SK-N-SH treated with all-trans-retinoic acid at 6 μM for 48 hours (cell line): ENCODE measurements at regions not wholly inside any gene's neighbourhood (a gene's known extent, or its start where the extent isn't known, plus 50 kb on each side); places are given as distances from the start of the nearest gene placed in this dataset.

Experiments used
- ATAC-seq: fragments of 200-7000 bp; cut with Tn5 transposase; 3 replicates; pipeline ENCODE4 v1.9.1; 2020; ENCODE audit warnings: mild to moderate bottlenecking, moderate library complexity
- CSDC2 ChIP-seq: fragments of 250-450 bp; sonication (Bioruptor Pico); IDR thresholded peaks from 2 replicates; pipeline ENCODE4 v1.5.0; 2020; ENCODE audit warnings: mild to moderate bottlenecking, moderate library complexity
- OSR1 ChIP-seq: fragments of 250-450 bp; sonication (Bioruptor Pico); IDR thresholded peaks from 2 replicates; pipeline ENCODE4 v1.8.0; 2022; ENCODE audit warnings: moderate library complexity, mild to moderate bottlenecking, inconsistent platforms
- PATZ1 ChIP-seq: fragments of 250-450 bp; sonication (Bioruptor Pico); IDR thresholded peaks from 2 replicates; pipeline ENCODE4 v1.8.0; 2020; ENCODE audit warnings: mild to moderate bottlenecking, moderate library complexity, borderline replicate concordance
- RARB ChIP-seq: fragments of 250-450 bp; sonication (Bioruptor Pico); IDR thresholded peaks from 2 replicates; pipeline ENCODE4 v1.8.0; 2021; ENCODE audit warnings: mild to moderate bottlenecking, moderate library complexity
- TCF4 ChIP-seq: fragments of 250-450 bp; sonication (Bioruptor Pico); IDR thresholded peaks from 2 replicates; pipeline ENCODE4 v1.8.0; 2021; ENCODE audit warnings: mild to moderate bottlenecking, moderate library complexity, borderline replicate concordance
- TSHZ2 ChIP-seq: fragments of 250-450 bp; sonication (Bioruptor Pico); IDR thresholded peaks from 2 replicates; pipeline ENCODE4 v1.5.0; 2020; ENCODE audit warnings: mild to moderate bottlenecking, moderate library complexity
- ZC3H10 ChIP-seq: fragments of 250-450 bp; sonication (Bioruptor Pico); IDR thresholded peaks from 2 replicates; pipeline ENCODE4 v1.5.1; 2021; ENCODE audit warnings: mild to moderate bottlenecking, moderate library complexity
- ZFP30 ChIP-seq: fragments of 450-650 bp; formaldehyde crosslinking; IDR thresholded peaks from 2 replicates; pipeline ENCODE4 v1.5.0; 2022; ENCODE audit warnings: mild to moderate bottlenecking, moderate library complexity
- ZNF565 ChIP-seq: fragments of 450-650 bp; formaldehyde crosslinking; conservative IDR thresholded peaks from 2 replicates; pipeline ENCODE4 v1.5.0; 2020; ENCODE audit warnings: low read depth, mild to moderate bottlenecking, moderate library complexity
- ZNF8 ChIP-seq: fragments of 450-650 bp; formaldehyde crosslinking; IDR thresholded peaks from 2 replicates; pipeline ENCODE4 v1.5.0; 2020; ENCODE audit warnings: mild to moderate bottlenecking, moderate library complexity
- TF ChIP-seq, protein P1 (sequence below): fragments of 250-450 bp; sonication (Bioruptor Pico); IDR thresholded peaks from 2 replicates; pipeline ENCODE4 v1.5.1; 2020; ENCODE audit warnings: low read depth, mild to moderate bottlenecking, moderate library complexity
- TF ChIP-seq, protein P2 (sequence below): fragments of 250-450 bp; sonication (Bioruptor Pico); IDR thresholded peaks from 2 replicates; pipeline ENCODE4 v1.5.1; 2021; ENCODE audit warnings: mild to moderate bottlenecking, moderate library complexity

DNA sequence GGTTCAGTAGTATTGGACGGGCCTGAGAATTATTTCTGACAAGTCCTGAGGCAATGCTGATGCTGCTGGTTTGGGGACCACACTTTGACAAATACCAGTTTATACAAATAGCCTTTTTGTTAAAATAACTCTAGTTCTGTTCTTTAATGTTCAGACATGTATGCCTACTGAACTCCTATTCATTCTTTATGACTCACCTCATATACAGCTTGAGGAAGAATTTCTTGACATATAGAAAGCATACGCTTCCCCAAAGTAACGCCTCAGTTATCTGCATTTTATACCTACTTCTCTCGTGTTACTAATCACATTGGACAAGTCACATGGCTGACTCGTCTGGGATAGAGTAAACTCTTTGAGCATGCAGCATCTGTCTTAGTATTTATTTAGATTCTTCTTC lies 145.4 kb upstream of the GOLIM4 start (continued):
- TF ChIP-seq TSHZ2 (CRISPR knock-in tag): no peak
- no peak for TF ChIP-seq ZNF565 (CRISPR knock-in tag)
- TF ChIP-seq OSR1 (CRISPR knock-in tag): no peak
- TF ChIP-seq, protein P1, sequence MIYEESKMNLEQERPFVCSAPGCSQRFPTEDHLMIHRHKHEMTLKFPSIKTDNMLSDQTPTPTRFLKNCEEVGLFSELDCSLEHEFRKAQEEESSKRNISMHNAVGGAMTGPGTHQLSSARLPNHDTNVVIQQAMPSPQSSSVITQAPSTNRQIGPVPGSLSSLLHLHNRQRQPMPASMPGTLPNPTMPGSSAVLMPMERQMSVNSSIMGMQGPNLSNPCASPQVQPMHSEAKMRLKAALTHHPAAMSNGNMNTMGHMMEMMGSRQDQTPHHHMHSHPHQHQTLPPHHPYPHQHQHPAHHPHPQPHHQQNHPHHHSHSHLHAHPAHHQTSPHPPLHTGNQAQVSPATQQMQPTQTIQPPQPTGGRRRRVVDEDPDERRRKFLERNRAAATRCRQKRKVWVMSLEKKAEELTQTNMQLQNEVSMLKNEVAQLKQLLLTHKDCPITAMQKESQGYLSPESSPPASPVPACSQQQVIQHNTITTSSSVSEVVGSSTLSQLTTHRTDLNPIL (CRISPR knock-in tag): no peak
- TF ChIP-seq, protein P2, sequence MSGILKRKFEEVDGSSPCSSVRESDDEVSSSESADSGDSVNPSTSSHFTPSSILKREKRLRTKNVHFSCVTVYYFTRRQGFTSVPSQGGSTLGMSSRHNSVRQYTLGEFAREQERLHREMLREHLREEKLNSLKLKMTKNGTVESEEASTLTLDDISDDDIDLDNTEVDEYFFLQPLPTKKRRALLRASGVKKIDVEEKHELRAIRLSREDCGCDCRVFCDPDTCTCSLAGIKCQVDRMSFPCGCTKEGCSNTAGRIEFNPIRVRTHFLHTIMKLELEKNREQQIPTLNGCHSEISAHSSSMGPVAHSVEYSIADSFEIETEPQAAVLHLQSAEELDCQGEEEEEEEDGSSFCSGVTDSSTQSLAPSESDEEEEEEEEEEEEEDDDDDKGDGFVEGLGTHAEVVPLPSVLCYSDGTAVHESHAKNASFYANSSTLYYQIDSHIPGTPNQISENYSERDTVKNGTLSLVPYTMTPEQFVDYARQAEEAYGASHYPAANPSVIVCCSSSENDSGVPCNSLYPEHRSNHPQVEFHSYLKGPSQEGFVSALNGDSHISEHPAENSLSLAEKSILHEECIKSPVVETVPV (CRISPR knock-in tag): no peak
- TF ChIP-seq, all 23 proteins: peak for 0

- ATAC-seq: no peak
Observed at GRCh38 chr3:168239287-168239686, 143.6 kb upstream of the GOLIM4 start.

DNA sequence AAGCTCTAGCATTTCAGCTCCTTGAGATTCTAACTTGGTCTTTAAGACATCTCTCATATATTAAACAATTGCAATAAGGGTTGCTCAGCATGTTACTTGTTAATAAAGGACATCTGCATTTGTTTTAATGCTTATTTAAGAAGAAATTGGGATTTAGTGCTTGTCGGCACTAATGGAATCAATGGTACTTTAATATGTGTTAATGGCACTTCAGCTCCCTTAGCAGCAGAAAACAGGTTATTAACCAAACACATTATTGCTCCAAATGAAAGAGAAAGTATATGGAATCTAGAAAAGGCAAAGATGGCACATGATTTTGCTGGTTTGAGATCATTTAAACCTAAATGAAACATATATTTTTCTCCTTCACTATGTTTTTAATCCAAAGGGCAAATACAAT lies 137.3 kb upstream of the GOLIM4 start:
- TF ChIP-seq ZNF565 (CRISPR knock-in tag) (no peak), CSDC2 (no peak), ZNF8 (CRISPR knock-in tag) (no peak), ZC3H10 (no peak), TCF4 (CRISPR knock-in tag) (no peak), PATZ1 (CRISPR knock-in tag) (no peak), ZFP30 (CRISPR knock-in tag) (no peak)
- TF ChIP-seq, protein P1 (CRISPR knock-in tag): no peak
- no peak for ATAC-seq

More at GRCh38 chr3:168239287-168239686, 143.6 kb upstream of the GOLIM4 start:
- no peak for TF ChIP-seq RARB (CRISPR knock-in tag)

GRCh38 chr3:168223085-168223484 lies 127.4 kb upstream of the GOLIM4 start:
- ATAC-seq: no peak
- TF ChIP-seq ZC3H10 (no peak), TCF4 (CRISPR knock-in tag) (no peak), ZNF565 (CRISPR knock-in tag) (no peak), PATZ1 (CRISPR knock-in tag) (no peak), RARB (CRISPR knock-in tag) (no peak), OSR1 (CRISPR knock-in tag) (no peak)
- TF ChIP-seq, protein P2 (CRISPR knock-in tag): no peak
